CD14-positive monocyte (primary cell): ENCODE measurements at regions not wholly inside any gene's neighbourhood (a gene's known extent, or its start where the extent isn't known, plus 50 kb on each side); places are given as distances from the start of the nearest gene placed in this dataset.

ENCODE experiments used
- DNase-seq, 3 donors: peaks; one replicate each; pipeline ENCODE4 v3.0.0-alpha.2; 2011 to 2022
- H2AFZ ChIP-seq: 2 replicates; pipeline ENCODE4 v1.6.0; 2012; ENCODE audit warnings: mild to moderate bottlenecking, low read depth, low read length, inconsistent platforms; ENCODE audit not compliant: insufficient read depth, poor library complexity, severe bottlenecking
- H3K27ac ChIP-seq, 2 donors: 1 replicate in 1 of 2; 2 replicates in 1 of 2; pipeline ENCODE4 v1.5.1; 2012 to 2013; ENCODE audit warnings: low read length in 2 of 2, control low read depth in 1 of 2, inconsistent platforms in 1 of 2, low read depth in 1 of 2, mild to moderate bottlenecking in 1 of 2
- H3K27me3 ChIP-seq, 2 donors: one replicate each; pipeline versions ENCODE4 v1.6.0 to v1.6.1; 2011 to 2013; ENCODE audit warnings: low read length in 2 of 2; ENCODE audit not compliant: control insufficient read depth in 2 of 2, insufficient read depth in 2 of 2
- H3K36me3 ChIP-seq, 2 donors: replicated peaks in 1 of 2; 1 replicate in 1 of 2; 2 replicates in 1 of 2; pipeline versions ENCODE4 v1.5.1 to v1.6.1; 2012 to 2013; ENCODE audit warnings: low read length in 2 of 2, control low read depth in 1 of 2, inconsistent platforms in 1 of 2, mild to moderate bottlenecking in 1 of 2; ENCODE audit not compliant: insufficient read depth in 2 of 2, control insufficient read depth in 1 of 2
- H3K4me1 ChIP-seq, 2 donors: 1 replicate in 1 of 2; 2 replicates in 1 of 2; pipeline versions ENCODE4 v1.5.1 to v1.6.1; 2012 to 2013; ENCODE audit warnings: low read length in 2 of 2, control low read depth in 1 of 2, inconsistent platforms in 1 of 2, mild to moderate bottlenecking in 1 of 2, moderate library complexity in 1 of 2; ENCODE audit not compliant: insufficient read depth in 2 of 2, control insufficient read depth in 1 of 2
- H3K4me2 ChIP-seq: replicated peaks from 2 replicates; pipeline ENCODE3; 2012; ENCODE audit warnings: low read length, moderate library complexity, mild to moderate bottlenecking; ENCODE audit not compliant: poor library complexity, severe bottlenecking; ENCODE audit errors: extremely low read depth
- H3K4me3 ChIP-seq, 3 experiments: fragments of 200-600 bp in 1 of 3; sonication (generic) in 1 of 3; replicated peaks in 1 of 3; 1 replicate in 2 of 3; 2 replicates in 1 of 3; pipeline ENCODE4 v1.5.1; 2011 to 2013; ENCODE audit warnings: low read length in 3 of 3, mild to moderate bottlenecking in 3 of 3, control low read depth in 2 of 3, low read depth in 2 of 3, inconsistent platforms in 1 of 3, moderate library complexity in 1 of 3
- H3K79me2 ChIP-seq: 2 replicates; pipeline ENCODE4 v1.6.0; 2012; ENCODE audit warnings: mild to moderate bottlenecking, control low read depth, inconsistent platforms, low read length, moderate library complexity; ENCODE audit not compliant: insufficient read depth
- H3K9ac ChIP-seq: 2 replicates; pipeline ENCODE4 v1.6.0; 2017; ENCODE audit warnings: low read length, mild to moderate bottlenecking; ENCODE audit not compliant: insufficient read depth, poor library complexity, severe bottlenecking
- H3K9me3 ChIP-seq, 2 donors: replicated peaks in 1 of 2; 1 replicate in 1 of 2; 2 replicates in 1 of 2; pipeline versions ENCODE4 v1.5.1 to v1.6.1; 2012 to 2013; ENCODE audit warnings: low read length in 2 of 2, control low read depth in 1 of 2; ENCODE audit not compliant: control insufficient read depth in 1 of 2, insufficient read depth in 1 of 2
- H4K20me1 ChIP-seq: 2 replicates; pipeline ENCODE4 v1.6.0; 2012; ENCODE audit warnings: mild to moderate bottlenecking, low read length, control low read depth, moderate library complexity; ENCODE audit not compliant: insufficient read depth
- H3K27ac Mint-ChIP-seq, 7 donors: one replicate each; pipeline ENCODE4 v1.8.0; 2020; ENCODE audit warnings: mild to moderate bottlenecking in 7 of 7, mixed read lengths in 7 of 7, moderate library complexity in 6 of 7, inconsistent platforms in 2 of 7
- H3K27me3 Mint-ChIP-seq, 3 donors: one replicate each; pipeline ENCODE4 v1.8.0; 2021 to 2022; ENCODE audit warnings: low read depth in 3 of 3, mild to moderate bottlenecking in 3 of 3, mixed read lengths in 3 of 3, moderate library complexity in 3 of 3, inconsistent platforms in 1 of 3
- H3K36me3 Mint-ChIP-seq, 2 donors: one replicate each; pipeline ENCODE4 v1.8.0; 2020; ENCODE audit warnings: mixed read lengths in 2 of 2, inconsistent platforms in 1 of 2, mild to moderate bottlenecking in 1 of 2
- H3K4me1 Mint-ChIP-seq: one replicate; pipeline ENCODE4 v1.8.0; 2020; ENCODE audit warnings: mild to moderate bottlenecking, mixed read lengths
- H3K4me3 Mint-ChIP-seq, 2 donors: one replicate each; pipeline ENCODE4 v1.8.0; 2020; ENCODE audit warnings: mild to moderate bottlenecking in 2 of 2, mixed read lengths in 2 of 2, moderate library complexity in 1 of 2
- H3K9me3 Mint-ChIP-seq, 7 donors: one replicate each; pipeline ENCODE4 v1.8.0; 2020 to 2022; ENCODE audit warnings: mixed read lengths in 7 of 7, mild to moderate bottlenecking in 6 of 7, moderate library complexity in 6 of 7, inconsistent platforms in 2 of 7
- WGBS: methylation state at CpG from one replicate; pipeline ENCODE4 v1.1.5; 2013; ENCODE audit warnings: missing lambda C conversion rate; ENCODE audit not compliant: insufficient coverage; 5-methylcytosine and 5-hydroxymethylcytosine counted together
- intact Hi-C, 2 donors: fragments of 100-400 bp; cut with micrococcal nuclease; formaldehyde crosslinking; loops; one replicate each; pipeline versions ENCODE4 v1.15.0 to v1.15.1; 2023
- TF ChIP-seq, protein P1 (sequence below): fragments of 200-600 bp; IDR thresholded peaks from one replicate; pipeline ENCODE4 v1.8.0; 2022; ENCODE audit warnings: antibody characterized with exemption, mild to moderate bottlenecking

GRCh38 chr16:50878536-50878935 is 136.7 kb downstream of the CYLD start:
- no peaks in the 10 kb centered on the region for H4K20me1 ChIP-seq
- H3K9ac ChIP-seq = no peak overlapping the region
- WGBS = 100% methylated on average over 2 of the region's 3 CpGs
- H3K27ac ChIP-seq = no peak overlapping the region
- H3K79me2 ChIP-seq = no peaks in the 10 kb centered on the region
- H2AFZ ChIP-seq = no peak overlapping the region
- Mint-ChIP-seq H3K27me3 (peaks cover 15 to 29% (median 28%) of the 10 kb centered on the region in 3 donors), H3K27ac (no peak overlapping the region), H3K9me3 (peaks cover 0 to 3% (median 0%) of the 10 kb centered on the region in 7 donors), H3K4me3 (no peak overlapping the region), H3K36me3 (no peaks in the 10 kb centered on the region), H3K4me1 (no peaks in the 10 kb centered on the region)
- DNase-seq = no peak
- intact Hi-C loops = no loop called here
- peaks cover 6 to 21% of the 10 kb centered on the region in 2 donors for H3K27me3 ChIP-seq
- H3K36me3 ChIP-seq = no peaks in the 10 kb centered on the region
- peaks cover 0 to 2% of the 10 kb centered on the region in 2 donors for H3K9me3 ChIP-seq
- H3K4me1 ChIP-seq = peaks cover 0 to 10% of the 10 kb centered on the region in 2 donors
- no peak overlapping the region for H3K4me3 ChIP-seq
- TF ChIP-seq, protein P1, sequence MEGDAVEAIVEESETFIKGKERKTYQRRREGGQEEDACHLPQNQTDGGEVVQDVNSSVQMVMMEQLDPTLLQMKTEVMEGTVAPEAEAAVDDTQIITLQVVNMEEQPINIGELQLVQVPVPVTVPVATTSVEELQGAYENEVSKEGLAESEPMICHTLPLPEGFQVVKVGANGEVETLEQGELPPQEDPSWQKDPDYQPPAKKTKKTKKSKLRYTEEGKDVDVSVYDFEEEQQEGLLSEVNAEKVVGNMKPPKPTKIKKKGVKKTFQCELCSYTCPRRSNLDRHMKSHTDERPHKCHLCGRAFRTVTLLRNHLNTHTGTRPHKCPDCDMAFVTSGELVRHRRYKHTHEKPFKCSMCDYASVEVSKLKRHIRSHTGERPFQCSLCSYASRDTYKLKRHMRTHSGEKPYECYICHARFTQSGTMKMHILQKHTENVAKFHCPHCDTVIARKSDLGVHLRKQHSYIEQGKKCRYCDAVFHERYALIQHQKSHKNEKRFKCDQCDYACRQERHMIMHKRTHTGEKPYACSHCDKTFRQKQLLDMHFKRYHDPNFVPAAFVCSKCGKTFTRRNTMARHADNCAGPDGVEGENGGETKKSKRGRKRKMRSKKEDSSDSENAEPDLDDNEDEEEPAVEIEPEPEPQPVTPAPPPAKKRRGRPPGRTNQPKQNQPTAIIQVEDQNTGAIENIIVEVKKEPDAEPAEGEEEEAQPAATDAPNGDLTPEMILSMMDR = no peak
- H3K4me2 ChIP-seq = no peak overlapping the region

DNA sequence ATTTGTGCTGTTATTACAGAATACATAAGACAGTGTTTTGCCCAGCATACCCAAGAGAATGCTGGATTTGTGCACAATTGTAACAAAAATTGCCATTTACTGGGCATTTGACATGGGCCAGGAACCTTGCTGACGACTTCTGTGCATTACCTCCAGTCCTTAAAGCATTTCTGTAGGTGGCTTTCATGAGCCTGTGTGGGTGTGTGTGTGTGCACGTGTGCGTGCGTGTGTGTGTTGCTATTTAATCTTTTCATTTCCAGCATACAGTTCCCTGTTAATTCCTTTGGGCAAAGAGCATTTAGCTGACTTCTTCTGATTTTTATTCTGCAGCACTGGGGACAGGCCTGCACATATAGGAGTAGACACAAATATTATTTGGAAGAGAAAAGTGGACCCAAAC is 134.4 kb downstream of the CYLD start:
- Mint-ChIP-seq H3K4me1 (no peaks in the 10 kb centered on the region), H3K27ac (no peak overlapping the region), H3K36me3 (no peaks in the 10 kb centered on the region), H3K4me3 (no peak overlapping the region), H3K9me3 (peaks cover 0 to 4% (median 0%) of the 10 kb centered on the region in 7 donors), H3K27me3 (peaks cover 13 to 40% (median 28%) of the 10 kb centered on the region in 3 donors)
- Histone ChIP-seq H3K79me2 (no peaks in the 10 kb centered on the region), H3K27ac (no peak overlapping the region), H3K4me2 (no peak overlapping the region), H3K9ac (no peak overlapping the region), H2AFZ (no peak overlapping the region), H3K4me1 (peaks cover 0 to 10% of the 10 kb centered on the region in 2 donors), H3K9me3 (peaks cover 0 to 3% of the 10 kb centered on the region in 2 donors), H3K36me3 (no peaks in the 10 kb centered on the region), H3K4me3 (no peak overlapping the region), H4K20me1 (no peaks in the 10 kb centered on the region), H3K27me3 (peaks cover 9 to 24% of the 10 kb centered on the region in 2 donors)
- DNase-seq = no peak
- TF ChIP-seq, protein P1 = no peak
- 100% methylated on average over 1 of the region's 4 CpGs for WGBS
- intact Hi-C loops = no loop called here
